ENCODE measurements at regions not wholly inside any gene's neighbourhood (a gene's known extent, or its start where the extent isn't known, plus 50 kb on each side); places are given as distances from the start of the nearest gene placed in this dataset.

DNA sequence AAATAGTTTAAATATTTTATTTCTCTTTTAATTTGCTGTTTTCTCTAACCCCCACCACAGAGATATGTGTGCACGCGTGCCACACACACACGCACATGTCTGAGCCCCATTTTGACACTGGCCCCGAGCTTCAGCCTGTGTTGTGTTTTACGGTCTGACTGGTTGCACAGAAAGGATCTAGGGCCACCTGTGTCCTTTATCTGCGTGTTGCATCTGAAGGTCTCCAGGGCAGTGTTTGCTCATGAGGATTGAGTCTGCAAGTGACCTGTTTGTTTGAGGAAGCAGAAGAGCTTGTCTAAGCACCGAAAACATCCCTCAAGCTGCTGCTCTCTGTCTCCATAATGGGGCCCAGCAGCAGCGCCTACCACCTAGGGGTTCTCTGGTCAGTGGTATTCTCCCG, 266.4 kb upstream of the LYZL1 start:
- TF ChIP-seq CTCF (IDR thresholded peaks at IDR 0.05): no peak
- no peak for TF ChIP-seq POLR2A (IDR thresholded peaks at IDR 0.05)

All from esophagus squamous epithelium (tissue), 4 donors.